B cell (primary cell): ENCODE measurements at regions not wholly inside any gene's neighbourhood (a gene's known extent, or its start where the extent isn't known, plus 50 kb on each side); places are given as distances from the start of the nearest gene placed in this dataset.

ENCODE experiments used
- ATAC-seq: fragments of 200-7000 bp; cut with Tn5 transposase; one replicate; pipeline ENCODE4 v1.10.0; 2021; ENCODE audit warnings: low read depth, mild to moderate bottlenecking, moderate number of reproducible peaks, moderate library complexity
- CTCF ChIA-PET: fragments of 350-600 bp; sonication (Branson Sonifier 250); formaldehyde crosslinking; loops from one replicate; lab custom pipeline; 2021; ENCODE audit warnings: antibody characterized with exemption, inconsistent platforms; lab: Charles Lee
- POLR2A ChIA-PET: fragments of 350-600 bp; sonication (Branson Sonifier 250); formaldehyde crosslinking; loops from one replicate; lab custom pipeline; 2021; ENCODE audit warnings: antibody characterized with exemption; lab: Charles Lee
- DNase-seq: peaks from one replicate; pipeline ENCODE4 v3.0.0; 2013
- H2AFZ ChIP-seq: 2 replicates; pipeline ENCODE4 v1.6.1; 2012; ENCODE audit warnings: mild to moderate bottlenecking, low read depth, low read length; ENCODE audit not compliant: insufficient read depth, poor library complexity, severe bottlenecking
- H3K27ac ChIP-seq, 2 donors: 1 replicate in 1 of 2; 2 replicates in 1 of 2; pipeline ENCODE4 v1.5.1; 2012 to 2013; ENCODE audit warnings: low read length in 2 of 2, mild to moderate bottlenecking in 2 of 2, moderate library complexity in 1 of 2
- H3K27me3 ChIP-seq, 4 experiments: fragments of 200-600 bp in 1 of 4; sonication (generic) in 1 of 4; replicated peaks in 1 of 4; 1 replicate in 2 of 4; 2 replicates in 2 of 4; pipeline versions ENCODE4 v1.6.1 to v1.7.0; 2013 to 2016; ENCODE audit warnings: low read length in 3 of 4, mild to moderate bottlenecking in 2 of 4, mixed read lengths in 1 of 4, moderate library complexity in 1 of 4; ENCODE audit not compliant: insufficient read depth in 4 of 4, control insufficient read depth in 3 of 4; ENCODE audit errors: control extremely low read depth in 1 of 4
- H3K36me3 ChIP-seq, 2 experiments: replicated peaks in 1 of 2; 1 replicate in 1 of 2; 2 replicates in 1 of 2; pipeline versions ENCODE4 v1.6.1 to v1.7.1; 2013; ENCODE audit warnings: low read length in 1 of 2; ENCODE audit not compliant: insufficient read depth in 2 of 2, control insufficient read depth in 1 of 2; ENCODE audit errors: control extremely low read depth in 1 of 2, extremely low read depth in 1 of 2
- H3K4me1 ChIP-seq, 2 donors: fragments of 200-600 bp in 1 of 2; sonication (generic) in 1 of 2; 1 replicate in 1 of 2; 2 replicates in 1 of 2; pipeline versions ENCODE4 v1.5.1 to v1.6.1; 2013 to 2017; ENCODE audit warnings: low read length in 2 of 2; ENCODE audit not compliant: control insufficient read depth in 2 of 2, insufficient read depth in 2 of 2
- H3K4me2 ChIP-seq: replicated peaks from 2 replicates; pipeline ENCODE3; 2012; ENCODE audit warnings: mild to moderate bottlenecking, low read depth, low read length; ENCODE audit not compliant: poor library complexity, severe bottlenecking
- H3K4me3 ChIP-seq, 5 experiments: fragments of 200-600 bp in 1 of 5; sonication (generic) in 1 of 5; 1 replicate in 3 of 5; 2 replicates in 2 of 5; pipeline versions ENCODE4 v1.5.1 to v1.7.0; 2011 to 2016; ENCODE audit warnings: low read length in 4 of 5, mild to moderate bottlenecking in 4 of 5, low read depth in 2 of 5, control low read depth in 1 of 5, moderate library complexity in 1 of 5; ENCODE audit not compliant: insufficient read depth in 1 of 5; ENCODE audit errors: control extremely low read depth in 1 of 5, extremely low read depth in 1 of 5
- H3K79me2 ChIP-seq: fragments of 200-600 bp; sonication (generic); one replicate; pipeline ENCODE4 v1.6.0; 2016; ENCODE audit warnings: low read length; ENCODE audit not compliant: control insufficient read depth, insufficient read depth
- H3K9ac ChIP-seq: fragments of 200-600 bp; sonication (generic); 2 replicates; pipeline ENCODE4 v1.6.1; 2017; ENCODE audit warnings: mild to moderate bottlenecking, low read length, moderate library complexity
- H3K9me3 ChIP-seq, 3 donors: one replicate each; pipeline versions ENCODE4 v1.6.1 to v1.7.1; 2013; ENCODE audit warnings: low read length in 2 of 3; ENCODE audit not compliant: control insufficient read depth in 2 of 3, insufficient read depth in 1 of 3; ENCODE audit errors: control extremely low read depth in 1 of 3
- H4K20me1 ChIP-seq: 2 replicates; pipeline ENCODE4 v1.6.0; 2012; ENCODE audit warnings: mild to moderate bottlenecking, low read length; ENCODE audit not compliant: insufficient read depth, control insufficient read depth, poor library complexity, severe bottlenecking
- H3K27ac Mint-ChIP-seq: one replicate; pipeline ENCODE4 v1.8.0; 2021; ENCODE audit warnings: mixed read lengths
- H3K27me3 Mint-ChIP-seq: one replicate; pipeline ENCODE4 v1.8.0; 2021; ENCODE audit warnings: mixed read lengths
- H3K4me1 Mint-ChIP-seq: one replicate; pipeline ENCODE4 v1.8.0; 2021; ENCODE audit warnings: mixed read lengths
- H3K4me3 Mint-ChIP-seq: one replicate; pipeline ENCODE4 v1.8.0; 2021; ENCODE audit warnings: mixed read lengths
- H3K9me3 Mint-ChIP-seq: one replicate; pipeline ENCODE4 v1.8.0; 2022; ENCODE audit warnings: mixed read lengths; ENCODE audit not compliant: insufficient read depth
- EZH2 ChIP-seq: IDR thresholded peaks from 2 replicates; pipeline ENCODE4 v1.6.1; 2012; ENCODE audit warnings: borderline replicate concordance, low read depth, mild to moderate bottlenecking, moderate library complexity, low read length; ENCODE audit not compliant: insufficient read depth, poor library complexity, severe bottlenecking
- WGBS: methylation state at CpG from one replicate; pipeline ENCODE4 v1.1.5; 2013; ENCODE audit warnings: missing lambda C conversion rate; ENCODE audit not compliant: insufficient coverage; 5-methylcytosine and 5-hydroxymethylcytosine counted together
- intact Hi-C: fragments of 100-400 bp; cut with micrococcal nuclease; formaldehyde crosslinking; loops from one replicate; pipeline ENCODE4 v1.10.0; 2022
- TF ChIP-seq, protein P1 (sequence below): fragments of 200-600 bp; IDR thresholded peaks from one replicate; pipeline ENCODE4 v1.8.0; 2022; ENCODE audit warnings: antibody characterized with exemption, mild to moderate bottlenecking

DNA sequence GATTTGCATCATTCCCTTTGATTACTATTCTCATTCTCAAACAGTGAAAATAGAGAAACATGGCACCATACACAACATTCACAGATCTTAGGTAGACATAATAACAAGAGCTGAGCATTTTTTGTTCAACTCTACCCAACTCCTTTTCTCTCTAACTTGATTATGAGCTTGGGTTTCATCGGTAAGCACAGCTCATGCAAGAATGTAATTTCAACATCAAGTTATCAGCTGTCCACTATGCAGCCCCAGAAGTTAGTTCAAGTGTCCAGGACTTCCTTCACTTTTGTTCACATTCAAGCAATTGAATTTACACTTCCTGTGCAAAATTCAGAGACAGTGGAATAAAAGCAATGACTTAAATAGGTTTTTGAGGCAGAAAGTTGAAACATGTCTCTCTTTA, 297.7 kb upstream of the SASH1 start:
- H3K4me3 Mint-ChIP-seq = no peak overlapping the region
- no peak overlapping the region for H3K27ac Mint-ChIP-seq
- 80% methylated on average over 1 of the region's 1 CpG for WGBS
- Histone ChIP-seq H3K27me3 (no peaks in the 10 kb centered on the region), H4K20me1 (no peaks in the 10 kb centered on the region), H3K9me3 (peaks cover 0 to 2% (median 0%) of the 10 kb centered on the region in 3 donors), H3K4me2 (no peak overlapping the region), H3K4me3 (no peak overlapping the region), H3K79me2 (no peaks in the 10 kb centered on the region), H3K4me1 (no peaks in the 10 kb centered on the region), H2AFZ (no peak overlapping the region), H3K9ac (no peak overlapping the region), H3K27ac (no peak overlapping the region), H3K36me3 (no peaks in the 10 kb centered on the region)
- POLR2A ChIA-PET = no interaction called here
- no peak for ATAC-seq
- intact Hi-C loops = no loop called here
- no peaks in the 10 kb centered on the region for H3K4me1 Mint-ChIP-seq
- no peaks in the 10 kb centered on the region for H3K27me3 Mint-ChIP-seq
- TF ChIP-seq, protein P1, sequence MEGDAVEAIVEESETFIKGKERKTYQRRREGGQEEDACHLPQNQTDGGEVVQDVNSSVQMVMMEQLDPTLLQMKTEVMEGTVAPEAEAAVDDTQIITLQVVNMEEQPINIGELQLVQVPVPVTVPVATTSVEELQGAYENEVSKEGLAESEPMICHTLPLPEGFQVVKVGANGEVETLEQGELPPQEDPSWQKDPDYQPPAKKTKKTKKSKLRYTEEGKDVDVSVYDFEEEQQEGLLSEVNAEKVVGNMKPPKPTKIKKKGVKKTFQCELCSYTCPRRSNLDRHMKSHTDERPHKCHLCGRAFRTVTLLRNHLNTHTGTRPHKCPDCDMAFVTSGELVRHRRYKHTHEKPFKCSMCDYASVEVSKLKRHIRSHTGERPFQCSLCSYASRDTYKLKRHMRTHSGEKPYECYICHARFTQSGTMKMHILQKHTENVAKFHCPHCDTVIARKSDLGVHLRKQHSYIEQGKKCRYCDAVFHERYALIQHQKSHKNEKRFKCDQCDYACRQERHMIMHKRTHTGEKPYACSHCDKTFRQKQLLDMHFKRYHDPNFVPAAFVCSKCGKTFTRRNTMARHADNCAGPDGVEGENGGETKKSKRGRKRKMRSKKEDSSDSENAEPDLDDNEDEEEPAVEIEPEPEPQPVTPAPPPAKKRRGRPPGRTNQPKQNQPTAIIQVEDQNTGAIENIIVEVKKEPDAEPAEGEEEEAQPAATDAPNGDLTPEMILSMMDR = no peak
- peaks cover 2% of the 10 kb centered on the region for H3K9me3 Mint-ChIP-seq
- CTCF ChIA-PET = no interaction called here
- no peak for DNase-seq

DNA sequence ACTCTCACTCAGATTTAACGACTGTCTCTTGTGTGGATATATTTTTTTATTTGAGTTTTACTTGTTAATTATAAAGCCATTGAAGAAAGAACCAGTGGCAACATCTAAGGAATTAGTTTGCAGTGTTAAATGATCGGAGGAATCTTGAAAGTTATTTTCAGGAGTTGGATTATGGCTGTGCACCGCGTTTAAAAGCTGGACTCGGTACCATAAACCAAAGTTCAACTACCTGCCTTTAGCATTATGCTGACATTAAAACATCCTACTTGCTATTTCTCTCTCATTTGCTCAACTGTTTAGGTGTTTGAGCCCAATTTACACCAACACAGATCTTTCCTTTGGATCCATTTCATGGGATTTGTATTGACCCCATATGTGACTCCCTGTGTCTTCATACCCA, 289.4 kb upstream of the SASH1 start:
- Mint-ChIP-seq H3K4me1 (no peaks in the 10 kb centered on the region), H3K9me3 (no peaks in the 10 kb centered on the region), H3K27me3 (no peaks in the 10 kb centered on the region), H3K4me3 (no peak overlapping the region), H3K27ac (no peak overlapping the region)
- no peaks in the 10 kb centered on the region for H3K4me1 ChIP-seq
- no peak overlapping the region for H3K27ac ChIP-seq
- CTCF ChIA-PET = no interaction called here
- no peak overlapping the region for H3K4me3 ChIP-seq
- H3K9me3 ChIP-seq = peaks cover 0 to 4% (median 0%) of the 10 kb centered on the region in 3 donors
- no peaks in the 10 kb centered on the region for H3K27me3 ChIP-seq
- WGBS = 100% methylated on average over 1 of the region's 5 CpGs
- POLR2A ChIA-PET = no interaction called here
- no peaks in the 10 kb centered on the region for H3K79me2 ChIP-seq
- no peak overlapping the region for H3K4me2 ChIP-seq
- ATAC-seq = no peak
- TF ChIP-seq EZH2 = no peak
- TF ChIP-seq, protein P1 = no peak
- DNase-seq = no peak
- no peaks in the 10 kb centered on the region for H4K20me1 ChIP-seq
- no peak overlapping the region for H3K9ac ChIP-seq
- no peaks in the 10 kb centered on the region for H3K36me3 ChIP-seq
- intact Hi-C loops = no loop called here
- no peak overlapping the region for H2AFZ ChIP-seq
